ENCODE measurements at regions not wholly inside any gene's neighbourhood (a gene's known extent, or its start where the extent isn't known, plus 50 kb on each side); places are given as distances from the start of the nearest gene placed in this dataset.

GRCh38 chr11:69348414-69349235, 54.7 kb downstream of the MYEOV start:
- no peak overlapping the region for H3K27ac ChIP-seq (ENCODE audit: low read depth in 1 of 2, low read length in 1 of 2)
- DNase-seq (ENCODE audit: low read depth in 6 of 9, low spot score in 9 of 9), result no peak
- peaks cover 0 to 2% of the 10 kb centered on the region in 2 donors for H3K27me3 ChIP-seq (ENCODE audit: control insufficient read depth in 2 of 2, insufficient read depth in 1 of 2, low read length in 1 of 2)
- H3K9me3 ChIP-seq (ENCODE audit: control insufficient read depth in 2 of 2, insufficient read depth in 1 of 2, low read length in 1 of 2), result peaks cover 0 to 9% of the 10 kb centered on the region in 2 donors
- 86% methylated on average over 6 of the region's 6 CpGs for WGBS
- no peaks in the 10 kb centered on the region for H3K36me3 ChIP-seq (ENCODE audit: control insufficient read depth in 2 of 2, insufficient read depth in 2 of 2, low read length in 1 of 2)
- no peak overlapping the region for H3K4me3 ChIP-seq (ENCODE audit: low read length in 2 of 2)
- H3K4me1 ChIP-seq (ENCODE audit: control insufficient read depth in 2 of 2, insufficient read depth in 2 of 2, low read length in 2 of 2), result no peaks in the 10 kb centered on the region

DNA sequence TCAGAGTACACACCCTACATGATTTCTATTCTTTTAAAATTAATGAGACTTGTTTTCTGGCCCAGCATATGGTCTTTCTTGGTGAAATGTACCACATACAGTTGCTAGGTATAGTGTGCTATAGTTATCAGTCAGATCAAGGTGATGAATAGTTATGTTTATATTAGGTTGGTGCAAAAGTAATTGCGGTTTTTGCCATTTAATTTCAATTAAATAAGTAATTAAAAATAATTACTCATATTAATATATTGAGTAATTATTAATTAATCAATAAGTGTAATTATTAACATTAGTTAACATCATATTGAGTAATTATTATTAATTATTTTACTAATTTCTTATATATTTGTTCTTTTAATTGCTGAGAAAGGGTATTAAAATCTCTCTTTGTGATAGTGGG, 56.1 kb downstream of the MYEOV start:
- H3K27ac ChIP-seq (ENCODE audit: low read depth in 1 of 2, low read length in 1 of 2), result no peak overlapping the region
- DNase-seq (ENCODE audit: low read depth in 6 of 9, low spot score in 9 of 9), result no peak
- 95% methylated on average over 1 of the region's 1 CpG for WGBS

GRCh38 chr11:69350596-69350995, 56.6 kb downstream of the MYEOV start:
- Histone ChIP-seq H3K27me3 (ENCODE audit: control insufficient read depth in 2 of 2, insufficient read depth in 1 of 2, low read length in 1 of 2) (peaks cover 0 to 3% of the 10 kb centered on the region in 2 donors), H3K9me3 (ENCODE audit: control insufficient read depth in 2 of 2, insufficient read depth in 1 of 2, low read length in 1 of 2) (peaks cover 0 to 9% of the 10 kb centered on the region in 2 donors), H3K36me3 (ENCODE audit: control insufficient read depth in 2 of 2, insufficient read depth in 2 of 2, low read length in 1 of 2) (no peaks in the 10 kb centered on the region), H3K4me3 (ENCODE audit: low read length in 2 of 2) (no peak overlapping the region), H3K4me1 (ENCODE audit: control insufficient read depth in 2 of 2, insufficient read depth in 2 of 2, low read length in 2 of 2) (no peaks in the 10 kb centered on the region), H3K27ac (ENCODE audit: low read depth in 1 of 2, low read length in 1 of 2) (no peak overlapping the region)
- DNase-seq (ENCODE audit: low read depth in 6 of 9, low spot score in 9 of 9), result no peak

More for the DNA sequence above, 56.1 kb downstream of the MYEOV start:
- H3K4me1 ChIP-seq (ENCODE audit: control insufficient read depth in 2 of 2, insufficient read depth in 2 of 2, low read length in 2 of 2), result no peaks in the 10 kb centered on the region
- peaks cover 0 to 2% of the 10 kb centered on the region in 2 donors for H3K27me3 ChIP-seq (ENCODE audit: control insufficient read depth in 2 of 2, insufficient read depth in 1 of 2, low read length in 1 of 2)
- H3K9me3 ChIP-seq (ENCODE audit: control insufficient read depth in 2 of 2, insufficient read depth in 1 of 2, low read length in 1 of 2), result peaks cover 0 to 9% of the 10 kb centered on the region in 2 donors
- H3K4me3 ChIP-seq (ENCODE audit: low read length in 2 of 2), result no peak overlapping the region
- H3K36me3 ChIP-seq (ENCODE audit: control insufficient read depth in 2 of 2, insufficient read depth in 2 of 2, low read length in 1 of 2), result no peaks in the 10 kb centered on the region

- no peak for DNase-seq (ENCODE audit: low read depth in 6 of 9, low spot score in 9 of 9)
- Histone ChIP-seq H3K27ac (ENCODE audit: low read depth in 1 of 2, low read length in 1 of 2) (no peak overlapping the region), H3K4me3 (ENCODE audit: low read length in 2 of 2) (no peak overlapping the region), H3K27me3 (ENCODE audit: control insufficient read depth in 2 of 2, insufficient read depth in 1 of 2, low read length in 1 of 2) (peaks cover 0 to 3% of the 10 kb centered on the region in 2 donors), H3K36me3 (ENCODE audit: control insufficient read depth in 2 of 2, insufficient read depth in 2 of 2, low read length in 1 of 2) (no peaks in the 10 kb centered on the region), H3K4me1 (ENCODE audit: control insufficient read depth in 2 of 2, insufficient read depth in 2 of 2, low read length in 2 of 2) (no peaks in the 10 kb centered on the region), H3K9me3 (ENCODE audit: control insufficient read depth in 2 of 2, insufficient read depth in 1 of 2, low read length in 1 of 2) (peaks cover 0 to 9% of the 10 kb centered on the region in 2 donors)
Measured at GRCh38 chr11:69351460-69351859, 57.5 kb downstream of the MYEOV start.

GRCh38 chr11:69352166-69352565, 58.2 kb downstream of the MYEOV start:
- DNase-seq (ENCODE audit: low read depth in 6 of 9, low spot score in 9 of 9), result no peak
- no peaks in the 10 kb centered on the region for H3K4me1 ChIP-seq (ENCODE audit: control insufficient read depth in 2 of 2, insufficient read depth in 2 of 2, low read length in 2 of 2)
- H3K27me3 ChIP-seq (ENCODE audit: control insufficient read depth in 2 of 2, insufficient read depth in 1 of 2, low read length in 1 of 2), result peaks cover 0 to 3% of the 10 kb centered on the region in 2 donors
- H3K27ac ChIP-seq (ENCODE audit: low read depth in 1 of 2, low read length in 1 of 2), result no peak overlapping the region
- no peaks in the 10 kb centered on the region for H3K36me3 ChIP-seq (ENCODE audit: control insufficient read depth in 2 of 2, insufficient read depth in 2 of 2, low read length in 1 of 2)
- over 99% methylated on average over 2 of the region's 2 CpGs for WGBS
- H3K9me3 ChIP-seq (ENCODE audit: control insufficient read depth in 2 of 2, insufficient read depth in 1 of 2, low read length in 1 of 2), result peaks cover 0 to 9% of the 10 kb centered on the region in 2 donors
- no peak overlapping the region for H3K4me3 ChIP-seq (ENCODE audit: low read length in 2 of 2)

- Histone ChIP-seq H3K9me3 (ENCODE audit: control insufficient read depth in 2 of 2, insufficient read depth in 1 of 2, low read length in 1 of 2) (peaks cover 0 to 9% of the 10 kb centered on the region in 2 donors), H3K4me1 (ENCODE audit: control insufficient read depth in 2 of 2, insufficient read depth in 2 of 2, low read length in 2 of 2) (no peaks in the 10 kb centered on the region), H3K36me3 (ENCODE audit: control insufficient read depth in 2 of 2, insufficient read depth in 2 of 2, low read length in 1 of 2) (no peaks in the 10 kb centered on the region), H3K4me3 (ENCODE audit: low read length in 2 of 2) (no peak overlapping the region), H3K27me3 (ENCODE audit: control insufficient read depth in 2 of 2, insufficient read depth in 1 of 2, low read length in 1 of 2) (peaks cover 0 to 3% of the 10 kb centered on the region in 2 donors), H3K27ac (ENCODE audit: low read depth in 1 of 2, low read length in 1 of 2) (no peak overlapping the region)
- WGBS, result 68% methylated on average over 2 of the region's 2 CpGs
- no peak for DNase-seq (ENCODE audit: low read depth in 6 of 9, low spot score in 9 of 9)
Measured at GRCh38 chr11:69352715-69353319, 58.9 kb downstream of the MYEOV start.

DNA sequence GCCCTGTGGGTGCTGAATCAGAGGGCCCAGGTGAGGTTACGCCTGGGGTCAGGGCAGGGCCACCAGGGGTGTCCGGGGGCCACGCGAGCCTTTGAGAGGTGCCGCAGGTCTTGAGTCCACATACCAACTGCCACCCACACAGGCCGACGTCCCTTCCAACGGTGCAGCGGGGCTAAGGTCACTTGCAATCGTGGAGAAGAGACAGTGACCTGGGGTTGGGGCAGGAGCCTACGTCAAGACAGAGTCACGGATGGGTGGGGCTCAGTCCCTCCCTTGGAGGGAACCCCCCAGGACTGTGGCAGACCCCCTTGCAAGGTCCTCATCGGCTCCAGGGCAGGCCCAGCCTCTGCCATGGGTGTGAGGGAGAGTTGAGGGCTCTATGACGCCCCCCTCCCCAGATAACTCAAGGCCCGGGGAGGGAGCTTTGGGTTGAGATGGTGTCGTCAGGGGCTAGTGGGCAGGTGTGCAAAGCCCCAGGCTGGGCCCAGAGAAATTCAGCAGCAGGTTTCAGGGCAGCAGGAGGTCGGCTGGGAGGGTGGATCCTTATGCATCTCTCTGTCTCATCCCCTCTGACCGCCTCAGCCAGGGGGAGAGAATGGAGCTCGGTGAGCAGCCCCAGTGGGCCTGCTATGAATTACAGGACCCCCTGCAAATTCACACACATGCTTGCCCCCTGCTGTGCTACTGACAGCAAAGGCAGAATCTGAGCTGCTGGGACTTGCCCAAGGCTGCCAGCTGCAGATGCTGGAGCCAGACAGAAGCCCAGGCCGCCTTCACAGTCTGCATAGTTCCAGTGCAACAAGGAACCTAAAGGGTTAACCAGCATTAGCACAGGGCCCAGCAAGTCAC, 60.0 kb downstream of the MYEOV start:
- no peaks in the 10 kb centered on the region for H3K4me1 ChIP-seq (ENCODE audit: control insufficient read depth in 2 of 2, insufficient read depth in 2 of 2, low read length in 2 of 2)
- peaks cover 0 to 1% of the 10 kb centered on the region in 2 donors for H3K9me3 ChIP-seq (ENCODE audit: control insufficient read depth in 2 of 2, insufficient read depth in 1 of 2, low read length in 1 of 2)
- no peak overlapping the region for H3K4me3 ChIP-seq (ENCODE audit: low read length in 2 of 2)
- 95% methylated on average over 20 of the region's 20 CpGs for WGBS
- no peak for DNase-seq (ENCODE audit: low read depth in 6 of 9, low spot score in 9 of 9)
- H3K27ac ChIP-seq (ENCODE audit: low read depth in 1 of 2, low read length in 1 of 2), result no peak overlapping the region
- H3K36me3 ChIP-seq (ENCODE audit: control insufficient read depth in 2 of 2, insufficient read depth in 2 of 2, low read length in 1 of 2), result no peaks in the 10 kb centered on the region
- H3K27me3 ChIP-seq (ENCODE audit: control insufficient read depth in 2 of 2, insufficient read depth in 1 of 2, low read length in 1 of 2), result peaks cover 0 to 2% of the 10 kb centered on the region in 2 donors

DNA sequence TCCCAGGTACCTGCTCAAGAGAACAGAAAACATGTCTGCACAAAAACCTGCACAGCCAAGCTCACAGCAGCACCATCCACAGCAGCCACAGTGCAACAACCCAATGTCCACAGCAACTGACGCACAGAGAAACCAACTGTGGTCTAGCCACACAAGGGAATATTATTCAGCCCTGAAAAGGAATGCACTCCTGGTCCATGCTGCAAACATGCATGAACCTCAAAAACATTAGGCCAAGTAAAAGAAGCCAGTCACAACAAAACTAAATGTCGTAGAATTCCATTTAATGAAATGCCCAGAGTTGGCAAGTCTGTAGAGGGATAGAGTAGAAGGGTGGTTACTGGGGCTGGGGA, 60.6 kb downstream of the MYEOV start:
- Histone ChIP-seq H3K9me3 (ENCODE audit: control insufficient read depth in 2 of 2, insufficient read depth in 1 of 2, low read length in 1 of 2) (no peaks in the 10 kb centered on the region), H3K36me3 (ENCODE audit: control insufficient read depth in 2 of 2, insufficient read depth in 2 of 2, low read length in 1 of 2) (no peaks in the 10 kb centered on the region), H3K4me1 (ENCODE audit: control insufficient read depth in 2 of 2, insufficient read depth in 2 of 2, low read length in 2 of 2) (no peaks in the 10 kb centered on the region), H3K27ac (ENCODE audit: low read depth in 1 of 2, low read length in 1 of 2) (no peak overlapping the region), H3K27me3 (ENCODE audit: control insufficient read depth in 2 of 2, insufficient read depth in 1 of 2, low read length in 1 of 2) (peaks cover 0 to 2% of the 10 kb centered on the region in 2 donors), H3K4me3 (ENCODE audit: low read length in 2 of 2) (no peak overlapping the region)
- WGBS, result 70% methylated on average over 2 of the region's 2 CpGs
- no peak for DNase-seq (ENCODE audit: low read depth in 6 of 9, low spot score in 9 of 9)

Measured in thymus (tissue), 11 donors.